A673 (cell line): ENCODE measurements at regions not wholly inside any gene's neighbourhood (a gene's known extent, or its start where the extent isn't known, plus 50 kb on each side); places are given as distances from the start of the nearest gene placed in this dataset.

Source experiments
- BruUV-seq: library from RNA; stranded (reverse); fragments of 400-500 nt; replicated peaks from 2 replicates; lab custom pipeline; 2021; lab: Mats Ljungman, UMichigan
- CTCF ChIA-PET: fragments of 300-600 bp; sonication (Branson Sonifier 250); formaldehyde crosslinking; loops from one replicate; lab custom pipeline; 2022; ENCODE audit warnings: antibody characterized with exemption; lab: Charles Lee
- POLR2A ChIA-PET: fragments of 300-600 bp; sonication (Branson Sonifier 250); formaldehyde crosslinking; loops from one replicate; lab custom pipeline; 2022; ENCODE audit warnings: antibody characterized with exemption; ENCODE audit not compliant: low non-redundant PET; lab: Charles Lee
- DNase-seq: peaks from one replicate; pipeline ENCODE4 v3.0.0-alpha.2; 2015; ENCODE audit warnings: low spot score
- H3K27ac ChIP-seq: fragments of 200-600 bp; sonication (generic); 2 replicates; pipeline ENCODE4 v1.5.1; 2016; ENCODE audit warnings: mixed run types, low read depth, mild to moderate bottlenecking, mixed read lengths, antibody characterized with exemption, low read length; ENCODE audit not compliant: poor library complexity, severe bottlenecking
- H3K27me3 ChIP-seq: fragments of 200-600 bp; sonication (generic); replicated peaks from 2 replicates; pipeline ENCODE4 v1.6.1; 2017; ENCODE audit warnings: mixed run types, low read depth, mild to moderate bottlenecking, mixed read lengths, antibody characterized with exemption, low read length; ENCODE audit not compliant: insufficient read depth, poor library complexity
- H3K36me3 ChIP-seq: fragments of 200-600 bp; sonication (generic); 2 replicates; pipeline ENCODE4 v1.6.1; 2016; ENCODE audit warnings: mixed run types, mild to moderate bottlenecking, mixed read lengths, antibody characterized with exemption, low read length; ENCODE audit not compliant: insufficient read depth, poor library complexity, severe bottlenecking
- H3K4me1 ChIP-seq: fragments of 200-600 bp; sonication (generic); 2 replicates; pipeline ENCODE4 v1.6.1; 2017; ENCODE audit warnings: mixed run types, mild to moderate bottlenecking, mixed read lengths, antibody characterized with exemption, low read length; ENCODE audit not compliant: insufficient read depth, poor library complexity, severe bottlenecking
- H3K4me3 ChIP-seq: fragments of 200-600 bp; sonication (generic); 2 replicates; pipeline ENCODE4 v1.5.1; 2016; ENCODE audit warnings: low read depth, mixed run types, mild to moderate bottlenecking, mixed read lengths, low read length; ENCODE audit not compliant: poor library complexity, severe bottlenecking
- H3K9me3 ChIP-seq: fragments of 200-600 bp; sonication (generic); 2 replicates; pipeline ENCODE4 v1.6.1; 2016; ENCODE audit warnings: mixed run types, low read depth, mild to moderate bottlenecking, mixed read lengths, antibody characterized with exemption, low read length; ENCODE audit not compliant: poor library complexity, severe bottlenecking
- EZH2 ChIP-seq: fragments of 200-600 bp; sonication (generic); IDR thresholded peaks from 2 replicates; pipeline ENCODE4 v1.6.1; 2017; ENCODE audit warnings: borderline replicate concordance, low read depth, mild to moderate bottlenecking, mixed read lengths, antibody characterized with exemption, low read length; ENCODE audit not compliant: poor library complexity, severe bottlenecking
- intact Hi-C: fragments of 100-400 bp; cut with micrococcal nuclease; formaldehyde crosslinking; loops from one replicate; pipeline ENCODE4 v1.10.0; 2022; ENCODE audit not compliant: unreplicated experiment
- TF ChIP-seq, protein P1 (sequence below): fragments of 300-800, 200-600 bp; sonication (generic); conservative IDR thresholded peaks from 2 replicates; pipeline ENCODE4 v1.5.1; 2017; ENCODE audit warnings: low read depth, mild to moderate bottlenecking, antibody characterized with exemption, low read length, moderate library complexity, mixed read lengths

DNA sequence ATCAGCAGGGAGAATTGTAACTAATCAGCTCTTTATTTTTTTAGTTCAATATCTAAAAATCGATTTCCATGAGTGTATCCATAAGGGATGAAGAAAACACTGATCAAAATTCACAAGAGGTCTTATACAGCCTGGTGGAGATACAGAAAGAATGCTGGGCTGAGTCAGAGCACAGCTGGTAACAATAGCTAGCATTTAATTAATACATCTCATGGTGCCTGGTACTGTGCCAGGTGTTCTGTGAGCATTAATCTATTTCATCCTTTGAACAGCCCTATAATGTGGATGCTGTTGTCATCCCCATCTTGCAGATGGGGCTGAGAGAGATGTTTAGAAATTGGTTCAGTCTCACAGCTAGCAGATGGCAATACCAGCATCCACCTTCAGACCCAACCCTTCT is 250.9 kb upstream of the RPS6KA3 start:
- H3K27me3 ChIP-seq, result no peaks in the 10 kb centered on the region
- no peak for TF ChIP-seq EZH2
- TF ChIP-seq, protein P1, sequence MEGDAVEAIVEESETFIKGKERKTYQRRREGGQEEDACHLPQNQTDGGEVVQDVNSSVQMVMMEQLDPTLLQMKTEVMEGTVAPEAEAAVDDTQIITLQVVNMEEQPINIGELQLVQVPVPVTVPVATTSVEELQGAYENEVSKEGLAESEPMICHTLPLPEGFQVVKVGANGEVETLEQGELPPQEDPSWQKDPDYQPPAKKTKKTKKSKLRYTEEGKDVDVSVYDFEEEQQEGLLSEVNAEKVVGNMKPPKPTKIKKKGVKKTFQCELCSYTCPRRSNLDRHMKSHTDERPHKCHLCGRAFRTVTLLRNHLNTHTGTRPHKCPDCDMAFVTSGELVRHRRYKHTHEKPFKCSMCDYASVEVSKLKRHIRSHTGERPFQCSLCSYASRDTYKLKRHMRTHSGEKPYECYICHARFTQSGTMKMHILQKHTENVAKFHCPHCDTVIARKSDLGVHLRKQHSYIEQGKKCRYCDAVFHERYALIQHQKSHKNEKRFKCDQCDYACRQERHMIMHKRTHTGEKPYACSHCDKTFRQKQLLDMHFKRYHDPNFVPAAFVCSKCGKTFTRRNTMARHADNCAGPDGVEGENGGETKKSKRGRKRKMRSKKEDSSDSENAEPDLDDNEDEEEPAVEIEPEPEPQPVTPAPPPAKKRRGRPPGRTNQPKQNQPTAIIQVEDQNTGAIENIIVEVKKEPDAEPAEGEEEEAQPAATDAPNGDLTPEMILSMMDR, result no peak
- peaks cover 7% of the 10 kb centered on the region for H3K4me1 ChIP-seq
- intact Hi-C loops, result no loop called here
- H3K36me3 ChIP-seq, result no peaks in the 10 kb centered on the region
- ChIA-PET POLR2A (no interaction called here), CTCF (interaction anchor here (0.6 kb wide), 1 partner anchor 265 kb away, joined by 5 read pairs; no protein-coding TSS in a partner anchor)
- H3K27ac ChIP-seq, result no peak overlapping the region
- H3K9me3 ChIP-seq, result no peaks in the 10 kb centered on the region
- DNase-seq, result no peak
- no TSS peak for BruUV-seq
- H3K4me3 ChIP-seq, result no peak overlapping the region

DNA sequence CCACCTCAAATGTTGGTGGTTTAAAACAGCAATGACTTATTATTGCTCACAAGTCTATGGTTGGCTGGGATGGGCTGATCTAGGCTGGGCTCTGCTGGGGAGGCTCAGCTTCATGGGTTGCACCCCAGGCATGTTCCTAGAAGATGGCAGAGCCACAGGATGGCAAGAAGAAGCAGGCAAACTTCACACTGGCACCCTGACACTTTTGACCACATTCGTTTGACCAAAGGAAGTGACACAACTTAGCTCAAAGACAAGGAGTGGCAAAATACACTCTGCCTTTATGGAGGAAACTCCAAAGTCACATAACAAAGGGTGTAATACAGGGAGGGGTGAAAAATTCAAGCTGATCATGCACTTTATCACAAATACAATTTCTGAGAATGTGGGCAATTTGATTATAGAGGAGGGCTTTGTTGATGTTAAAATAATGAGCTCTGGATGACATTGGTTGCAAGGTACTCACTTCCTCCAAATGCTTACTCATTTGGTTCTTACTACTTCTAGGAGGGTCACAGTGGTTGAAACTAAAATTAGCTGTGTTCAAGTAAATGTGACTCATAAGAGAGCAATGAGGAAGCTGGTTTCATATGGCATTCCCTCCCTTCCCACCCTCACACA is 249.2 kb upstream of the RPS6KA3 start:
- no peaks in the 10 kb centered on the region for H3K9me3 ChIP-seq
- no peak overlapping the region for H3K27ac ChIP-seq
- no peak overlapping the region for H3K4me3 ChIP-seq
- intact Hi-C loops, result no loop called here
- BruUV-seq, result no TSS peak
- peaks cover 12% of the 10 kb centered on the region for H3K4me1 ChIP-seq
- TF ChIP-seq, protein P1, result no peak
- TF ChIP-seq EZH2, result no peak
- no peaks in the 10 kb centered on the region for H3K36me3 ChIP-seq
- POLR2A ChIA-PET, result no interaction called here
- peak; percentile 57 for DNase-seq
- CTCF ChIA-PET, result no interaction called here
- no peaks in the 10 kb centered on the region for H3K27me3 ChIP-seq

DNA sequence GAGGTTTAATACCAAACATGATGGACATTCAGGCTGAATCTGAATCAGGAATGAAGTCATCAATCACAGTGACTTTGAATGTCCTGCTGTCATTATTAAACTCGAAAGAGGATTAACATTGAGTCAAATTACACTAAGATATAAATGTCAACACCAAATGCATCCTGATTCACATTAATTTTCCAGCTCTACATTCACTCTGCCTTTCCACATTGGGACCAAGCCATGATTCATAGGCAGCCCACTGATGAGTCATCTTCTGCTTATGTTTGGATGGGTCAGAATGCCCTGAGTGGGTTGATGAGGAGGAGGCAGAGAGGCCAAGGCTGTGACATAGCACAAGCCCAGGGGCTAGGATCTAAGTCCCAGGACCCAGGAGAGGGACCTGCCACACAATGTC is 247.6 kb upstream of the RPS6KA3 start:
- intact Hi-C loops, result no loop called here
- peak; percentile 31 for DNase-seq
- no TSS peak for BruUV-seq
- Histone ChIP-seq H3K4me1 (peaks cover 12% of the 10 kb centered on the region), H3K4me3 (no peak overlapping the region), H3K27me3 (no peaks in the 10 kb centered on the region), H3K9me3 (no peaks in the 10 kb centered on the region), H3K36me3 (no peaks in the 10 kb centered on the region), H3K27ac (no peak overlapping the region)
- ChIA-PET CTCF (no interaction called here), POLR2A (no interaction called here)
- TF ChIP-seq EZH2, result no peak
- TF ChIP-seq, protein P1, result no peak
